GM21528 (cell line): ENCODE measurements at regions not wholly inside any gene's neighbourhood (a gene's known extent, or its start where the extent isn't known, plus 50 kb on each side); places are given as distances from the start of the nearest gene placed in this dataset.

Experiments used
- ATAC-seq: cut with Tn5 transposase; IDR thresholded peaks from one replicate; pipeline ENCODE4 v1.9.1; 2021; ENCODE audit warnings: mild to moderate bottlenecking, moderate library complexity; ENCODE audit not compliant: unreplicated experiment, low FRiP score

GRCh38 chr1:182200025-182200812, 138.7 kb upstream of the ZNF648 start:
- no peak for ATAC-seq

DNA sequence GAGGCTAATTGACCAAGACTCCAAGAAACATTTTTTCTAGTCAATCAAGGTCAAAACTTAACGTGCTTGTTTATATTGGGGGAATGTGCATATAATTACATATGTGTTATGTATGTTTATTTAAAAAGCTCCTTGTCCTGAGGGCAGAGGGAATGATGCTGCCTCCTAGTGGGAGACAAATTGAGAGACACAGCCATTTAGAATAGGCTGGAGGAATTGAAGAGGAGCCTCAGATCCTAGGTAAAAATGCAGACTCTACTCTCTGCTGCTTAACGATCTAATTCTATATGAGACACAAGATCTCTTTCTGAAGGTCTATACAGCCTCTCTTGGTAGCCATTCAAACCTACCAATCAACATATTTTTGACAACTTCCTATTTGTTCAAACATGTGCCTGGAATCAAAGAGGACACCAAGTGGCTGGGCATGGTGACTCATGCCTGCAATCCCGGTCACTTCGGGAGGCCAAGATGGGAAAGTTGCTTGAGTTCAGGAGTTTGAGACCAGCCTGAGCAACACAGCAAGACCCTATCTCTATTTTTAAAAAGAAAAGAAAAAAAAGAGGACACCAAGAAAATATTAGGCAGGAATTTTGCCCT, 136.6 kb upstream of the ZNF648 start:
- ATAC-seq, result no peak

DNA sequence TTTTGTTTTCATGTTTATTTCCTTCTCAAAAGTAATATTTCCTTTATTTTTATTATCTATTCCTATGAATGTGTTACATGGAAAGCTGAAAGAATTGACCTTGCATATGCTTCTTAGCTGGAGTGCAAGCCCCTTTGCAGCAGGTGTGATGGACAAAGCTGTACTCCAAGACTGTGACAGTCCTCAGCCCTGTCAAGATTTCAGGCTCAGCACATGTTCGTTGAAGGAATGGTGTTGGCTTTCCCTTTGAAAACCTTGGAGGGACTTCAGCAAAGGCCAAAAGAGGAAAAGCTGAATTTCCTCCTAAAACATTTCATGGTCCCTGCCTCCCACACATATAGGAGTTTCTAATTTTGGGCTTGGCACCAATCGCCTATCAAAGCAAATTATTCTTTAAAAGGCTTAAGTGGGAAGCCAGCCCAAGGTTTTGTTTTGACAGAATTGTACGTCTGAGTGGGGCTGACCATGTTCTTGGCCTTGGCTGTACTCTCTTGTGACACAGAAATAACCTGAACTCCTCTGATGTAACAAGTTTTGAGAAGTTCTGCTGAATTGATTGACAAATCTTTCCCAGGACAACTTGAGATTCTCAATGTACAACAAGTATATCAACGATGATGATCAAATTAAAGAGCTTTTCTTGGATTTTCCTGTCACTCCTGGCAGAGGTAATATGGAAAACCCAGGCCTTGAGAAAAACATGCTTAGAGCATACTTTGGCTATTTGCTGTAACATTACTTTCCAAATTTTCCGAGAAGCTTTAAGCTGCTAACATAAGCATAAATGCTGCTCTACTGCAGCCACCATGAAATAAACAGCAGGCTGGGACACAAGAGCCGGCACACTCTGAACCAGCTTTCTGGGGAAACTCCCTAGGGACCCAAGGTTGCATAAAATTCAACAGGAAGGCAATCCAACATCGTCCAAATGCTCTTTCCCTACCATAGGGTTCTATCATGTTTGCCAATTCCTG, 135.7 kb upstream of the ZNF648 start:
- ATAC-seq, result no peak

DNA sequence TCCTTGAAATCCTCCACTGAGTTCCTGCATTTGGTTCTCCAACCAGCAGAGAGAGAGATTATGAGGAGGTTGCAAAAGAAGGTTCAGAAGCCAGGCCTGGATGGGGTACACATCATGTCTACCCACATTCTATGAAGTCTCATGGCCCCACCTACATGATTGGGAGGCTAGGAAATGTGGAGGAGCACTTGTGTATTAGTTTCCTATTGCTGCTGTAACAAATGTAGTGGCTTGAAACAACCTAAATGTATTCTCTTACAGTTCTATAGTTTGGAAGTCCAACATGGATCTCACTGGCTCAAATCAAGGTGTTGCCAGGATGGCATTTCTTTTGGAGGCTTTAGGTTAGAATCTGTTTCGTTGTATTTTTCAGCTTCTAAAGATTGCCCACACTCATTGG, 134.2 kb upstream of the ZNF648 start:
- ATAC-seq, result no peak

GRCh38 chr1:182193908-182194550, 132.5 kb upstream of the ZNF648 start:
- no peak for ATAC-seq

DNA sequence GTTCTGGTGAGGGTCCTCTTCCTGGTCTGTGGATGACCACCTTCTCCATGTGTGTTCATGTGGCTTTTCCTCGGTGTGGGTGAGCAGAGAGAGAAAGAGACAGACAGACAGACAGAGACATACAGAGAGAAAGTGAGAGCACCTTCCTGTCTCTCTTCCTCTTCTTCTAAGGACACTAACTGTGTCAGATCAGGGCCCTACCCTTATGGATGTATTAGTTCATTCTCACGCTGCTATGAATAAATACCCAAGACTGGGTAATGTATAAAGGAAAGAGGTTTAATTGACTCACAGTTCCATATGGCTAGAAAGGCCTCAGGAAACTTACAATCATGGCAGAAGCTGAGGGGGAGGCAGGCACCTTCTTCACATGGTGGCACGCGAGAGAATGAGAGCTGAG, 131.5 kb upstream of the ZNF648 start:
- ATAC-seq, result no peak

DNA sequence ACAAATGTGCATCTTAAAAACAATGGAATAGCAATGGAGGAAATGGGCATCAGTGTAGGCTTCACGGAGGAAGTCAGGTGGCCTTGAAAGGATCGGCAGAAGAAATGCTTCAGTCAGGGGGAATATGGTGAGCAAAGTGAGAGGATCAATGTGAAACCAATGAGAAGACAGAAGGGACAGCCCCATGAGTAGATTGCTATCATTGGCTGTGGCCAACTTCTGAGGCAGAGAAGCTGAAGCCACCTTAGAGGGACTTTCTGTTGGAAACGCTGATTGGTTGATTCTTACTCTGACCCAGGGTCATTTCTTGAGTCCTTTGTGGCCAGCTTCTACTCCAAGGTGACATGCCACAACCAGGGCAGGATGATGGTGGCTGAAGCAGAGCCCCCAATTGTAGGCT, 130.7 kb upstream of the ZNF648 start:
- no peak for ATAC-seq

DNA sequence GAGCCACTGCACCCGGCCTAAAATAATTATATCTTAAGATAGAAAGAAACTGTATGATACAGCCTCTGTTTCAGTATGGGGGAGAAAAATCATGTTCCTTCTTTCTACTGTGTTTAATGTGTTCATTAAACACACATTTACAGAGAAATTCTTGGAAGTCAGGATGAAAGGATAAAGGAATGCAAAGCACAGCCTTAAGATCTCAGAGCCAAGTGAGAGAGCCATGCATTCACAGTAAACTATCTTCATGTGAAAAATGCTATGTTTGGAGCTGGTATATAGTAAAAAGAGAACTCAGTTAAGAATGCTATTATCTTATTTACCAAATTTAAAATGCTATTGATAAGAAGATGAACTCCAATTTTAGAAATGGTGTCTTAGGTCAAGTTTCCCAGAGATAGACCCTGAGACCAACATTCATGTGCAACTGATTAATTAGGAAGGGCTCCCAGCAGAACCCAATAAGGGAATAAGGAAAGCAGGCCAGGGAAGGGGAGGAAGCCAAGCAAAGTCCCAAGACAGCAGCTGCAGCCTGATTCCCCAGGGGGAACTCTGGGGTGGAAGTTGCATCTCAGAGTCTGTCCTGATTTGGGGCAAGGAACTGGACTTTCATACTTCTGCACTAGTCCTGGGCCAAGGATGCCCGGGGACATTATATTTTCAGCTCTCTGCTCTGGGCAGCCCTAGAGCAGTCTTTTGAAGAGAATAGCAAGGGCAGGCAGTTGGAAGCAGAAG, 130.0 kb upstream of the ZNF648 start:
- ATAC-seq, result no peak

- ATAC-seq, result no peak
Observed at GRCh38 chr1:182189535-182190066, 128.1 kb upstream of the ZNF648 start.

GRCh38 chr1:182186757-182187146, 125.2 kb upstream of the ZNF648 start:
- no peak for ATAC-seq

DNA sequence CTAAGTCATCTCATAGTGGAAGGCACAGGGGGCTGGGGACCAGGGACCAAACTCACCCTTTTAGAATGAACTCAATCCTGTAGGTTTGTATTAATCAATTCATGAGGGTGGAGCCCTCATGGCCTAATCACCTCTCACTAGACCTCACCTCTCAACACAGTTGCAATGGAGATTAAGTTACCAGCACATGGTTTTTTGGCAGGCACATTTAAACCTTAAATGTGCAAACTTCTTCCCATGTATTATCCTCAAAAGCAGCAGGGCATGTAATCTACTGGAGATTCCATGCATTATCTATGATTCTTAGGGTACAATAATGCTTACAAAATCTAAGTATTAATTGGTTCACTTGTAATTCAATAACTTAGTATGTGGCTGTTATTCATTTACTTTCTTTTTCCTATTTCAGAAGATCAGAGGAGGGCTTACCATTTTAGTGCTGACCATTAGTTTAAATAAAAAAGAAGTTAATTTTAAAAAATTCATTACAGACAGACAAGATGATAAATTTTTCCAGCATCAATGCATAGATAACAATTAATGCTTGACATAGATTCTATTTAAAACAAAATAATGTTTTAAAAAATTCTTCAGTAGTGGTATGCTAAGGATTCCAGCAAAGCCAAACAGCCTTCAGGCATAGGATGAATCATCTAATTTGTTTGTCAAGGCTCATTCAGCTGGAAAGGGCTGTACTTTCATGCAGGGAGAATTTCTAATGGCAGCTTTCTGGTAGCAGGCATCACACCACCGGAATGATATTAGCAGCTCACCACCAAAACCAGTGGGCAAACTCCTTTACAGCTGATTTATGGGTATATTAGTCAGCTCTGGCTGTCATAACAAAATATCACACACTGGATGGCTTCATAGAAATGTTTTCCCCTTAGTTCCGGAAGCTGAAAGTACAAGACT, 124.6 kb upstream of the ZNF648 start:
- no peak for ATAC-seq

- no peak for ATAC-seq
Observed at GRCh38 chr1:182185136-182185535, 123.6 kb upstream of the ZNF648 start.

DNA sequence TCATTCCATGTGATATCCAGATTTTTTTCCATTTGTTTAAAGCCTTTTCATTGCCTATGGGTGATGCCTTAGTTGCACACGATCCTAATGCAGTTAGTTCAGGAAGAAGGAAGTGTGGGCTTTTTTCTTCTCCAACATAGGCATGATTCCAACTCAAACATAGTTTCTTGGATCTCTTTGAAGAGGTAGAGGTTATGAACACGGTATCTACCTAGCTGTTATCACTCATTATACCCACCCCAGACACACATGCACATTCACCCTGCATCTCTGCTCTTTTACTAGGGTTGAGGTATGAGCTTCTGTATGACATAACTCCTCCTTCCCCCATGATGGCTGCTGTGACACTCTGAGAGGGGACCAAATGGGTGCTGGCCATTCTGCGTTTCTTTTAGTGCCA, 122.1 kb upstream of the ZNF648 start:
- no peak for ATAC-seq

GRCh38 chr1:182182311-182182710, 120.8 kb upstream of the ZNF648 start:
- ATAC-seq, result no peak

- ATAC-seq, result no peak
Observed at GRCh38 chr1:182181167-182181572, 119.7 kb upstream of the ZNF648 start.

DNA sequence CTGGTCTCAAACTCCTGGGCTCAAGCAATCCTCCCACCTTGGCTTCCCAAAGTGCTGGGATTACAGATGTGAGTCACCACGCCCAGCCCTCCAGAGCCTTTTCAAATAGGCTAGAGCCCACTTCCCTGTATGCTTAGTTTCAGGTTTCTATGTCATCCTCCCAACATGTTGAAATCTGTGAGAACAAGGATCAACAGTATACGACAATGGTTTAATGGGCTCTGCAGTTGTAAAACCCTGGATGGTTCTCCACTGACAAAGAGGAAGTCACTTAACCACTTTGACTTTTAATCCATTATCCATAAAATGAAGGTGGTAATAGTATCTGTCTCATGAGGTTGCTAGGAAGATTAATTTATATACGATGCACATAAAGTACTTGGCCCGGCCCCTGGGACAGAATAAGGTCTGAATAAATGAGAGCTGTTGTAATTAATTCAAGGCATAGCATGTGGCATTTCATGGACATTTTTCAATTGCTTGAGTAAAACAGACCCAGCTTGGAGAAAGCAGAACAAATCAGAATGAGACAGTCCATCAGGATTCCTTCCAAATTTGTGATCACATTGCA, 113.9 kb upstream of the ZNF648 start:
- ATAC-seq, result no peak

- ATAC-seq, result no peak
Observed at GRCh38 chr1:182174513-182174855, 113.0 kb upstream of the ZNF648 start.

DNA sequence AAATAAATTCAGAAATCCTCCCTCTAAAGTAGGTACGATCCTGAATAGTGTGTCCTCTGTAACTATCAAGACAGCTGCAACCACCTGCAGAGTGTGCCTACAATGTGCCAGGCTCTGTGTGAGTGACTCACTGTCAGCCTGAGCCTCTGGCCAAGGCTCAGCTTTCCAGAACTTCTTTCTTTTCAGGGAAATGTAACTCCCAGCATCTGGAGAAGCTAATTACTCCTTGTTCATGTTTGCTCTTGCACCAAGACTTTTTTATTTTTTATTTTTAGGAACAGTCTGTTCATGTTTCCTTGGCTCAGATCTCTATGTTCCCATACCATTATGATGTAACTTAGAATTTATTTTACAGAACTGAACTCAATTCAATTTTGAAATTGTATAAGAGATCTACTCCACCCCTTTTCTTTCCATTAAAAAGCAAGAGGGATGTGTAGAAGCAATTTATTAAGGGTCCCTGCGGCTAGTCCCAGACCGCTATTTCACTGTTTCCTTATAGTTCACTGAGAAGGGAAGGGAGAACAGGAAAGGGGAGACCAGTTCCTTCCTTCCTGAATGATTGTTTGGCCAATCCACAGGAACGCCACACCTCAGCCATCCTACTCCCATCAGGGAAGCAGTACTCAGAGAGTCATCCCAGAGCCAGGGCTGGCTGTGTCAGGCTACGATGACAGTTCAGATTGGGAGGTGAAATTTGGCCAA, 112.4 kb upstream of the ZNF648 start:
- ATAC-seq, result no peak
